Spinal cord (tissue), 9 donors: ENCODE measurements at regions not wholly inside any gene's neighbourhood (a gene's known extent, or its start where the extent isn't known, plus 50 kb on each side); places are given as distances from the start of the nearest gene placed in this dataset.

ENCODE experiments used
- DNase-seq, 6 donors: peaks; one replicate each; pipeline versions ENCODE4 v3.0.0 to v3.0.0-alpha.2; 2013 to 2015; ENCODE audit warnings: low spot score in 6 of 6, low read depth in 4 of 6
- H3K27ac ChIP-seq: one replicate; pipeline ENCODE4 v1.5.1; 2013; ENCODE audit warnings: low read depth, low read length, control low read depth
- H3K27me3 ChIP-seq: one replicate; pipeline ENCODE4 v1.6.1; 2013; ENCODE audit warnings: low read length; ENCODE audit not compliant: control insufficient read depth, insufficient read depth
- H3K36me3 ChIP-seq: one replicate; pipeline ENCODE4 v1.6.1; 2013; ENCODE audit warnings: low read length; ENCODE audit not compliant: control insufficient read depth, insufficient read depth
- H3K4me1 ChIP-seq: one replicate; pipeline ENCODE4 v1.6.1; 2013; ENCODE audit warnings: low read length; ENCODE audit not compliant: control insufficient read depth, insufficient read depth
- H3K4me3 ChIP-seq: one replicate; pipeline ENCODE4 v1.5.1; 2013; ENCODE audit warnings: low read depth, low read length, control low read depth
- H3K9me3 ChIP-seq: one replicate; pipeline ENCODE4 v1.6.1; 2013; ENCODE audit warnings: low read length; ENCODE audit not compliant: control insufficient read depth, insufficient read depth
- WGBS: methylation state at CpG from one replicate; pipeline ENCODE4 v1.1.5; 2013; ENCODE audit warnings: missing lambda C conversion rate; ENCODE audit not compliant: insufficient coverage; 5-methylcytosine and 5-hydroxymethylcytosine counted together
- donor health status: healthy.

GRCh38 chr6:26304213-26304796 is 60.7 kb upstream of the BTN3A2 start:
- Histone ChIP-seq H3K27me3 (peaks cover 5% of the 10 kb centered on the region), H3K27ac (peak overlapping the region; percentile 79), H3K36me3 (no peaks in the 10 kb centered on the region), H3K9me3 (no peaks in the 10 kb centered on the region), H3K4me3 (peak overlapping the region; percentile 45), H3K4me1 (no peaks in the 10 kb centered on the region)
- WGBS, result no CpG with 5 or more reads among the region's 3 CpGs
- DNase-seq, result no peak

- H3K36me3 ChIP-seq, result no peaks in the 10 kb centered on the region
- peaks cover under 1% of the 10 kb centered on the region for H3K27me3 ChIP-seq
- WGBS, result no CpG with 5 or more reads among the region's 29 CpGs
- peak overlapping the region; percentile 45 for H3K4me3 ChIP-seq
- peak in 2 of 6 donors; percentile 89 to 93 for DNase-seq
- H3K9me3 ChIP-seq, result no peaks in the 10 kb centered on the region
- H3K27ac ChIP-seq, result peak overlapping the region; percentile 79
- H3K4me1 ChIP-seq, result no peaks in the 10 kb centered on the region
Measured at GRCh38 chr6:26304797-26305640, 60.0 kb upstream of the BTN3A2 start.

GRCh38 chr6:26305641-26305969 is 59.4 kb upstream of the BTN3A2 start:
- 100% methylated on average over 1 of the region's 3 CpGs for WGBS
- Histone ChIP-seq H3K27me3 (no peaks in the 10 kb centered on the region), H3K4me1 (no peaks in the 10 kb centered on the region), H3K27ac (peak overlapping the region; percentile 58), H3K36me3 (no peaks in the 10 kb centered on the region), H3K9me3 (no peaks in the 10 kb centered on the region), H3K4me3 (peak overlapping the region; percentile 45)
- DNase-seq, result peak in 1 of 6 donors; percentile 38

DNA sequence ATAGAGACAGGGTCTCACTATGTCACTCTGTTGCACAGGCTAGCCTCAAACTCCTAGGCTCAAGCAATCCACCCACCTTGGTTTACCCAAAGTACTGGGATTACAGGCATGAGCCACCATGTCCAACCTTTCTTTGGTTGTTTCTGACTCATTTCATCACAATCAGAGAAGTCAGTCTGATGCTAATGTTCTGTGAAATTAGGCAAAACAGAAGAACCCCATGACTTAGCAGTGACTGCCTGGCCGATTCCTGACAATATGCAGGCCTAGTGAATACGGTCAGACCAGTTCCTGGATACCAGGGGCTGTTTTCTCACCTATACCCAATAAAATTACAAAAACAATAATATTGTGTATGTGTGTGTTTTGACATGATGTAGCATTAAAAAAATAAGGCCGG is 58.8 kb upstream of the BTN3A2 start:
- no peak for DNase-seq
- Histone ChIP-seq H3K9me3 (no peaks in the 10 kb centered on the region), H3K36me3 (no peaks in the 10 kb centered on the region), H3K27ac (no peak overlapping the region), H3K4me3 (no peak overlapping the region), H3K4me1 (no peaks in the 10 kb centered on the region), H3K27me3 (no peaks in the 10 kb centered on the region)
- WGBS, result 100% methylated on average over 1 of the region's 3 CpGs

- Histone ChIP-seq H3K27me3 (no peaks in the 10 kb centered on the region), H3K4me3 (no peak overlapping the region), H3K4me1 (no peaks in the 10 kb centered on the region), H3K36me3 (no peaks in the 10 kb centered on the region), H3K9me3 (no peaks in the 10 kb centered on the region), H3K27ac (no peak overlapping the region)
- DNase-seq, result no peak
Measured at GRCh38 chr6:26307850-26308249, 57.1 kb upstream of the BTN3A2 start.

- Histone ChIP-seq H3K27ac (no peak overlapping the region), H3K27me3 (no peaks in the 10 kb centered on the region), H3K9me3 (no peaks in the 10 kb centered on the region), H3K4me1 (no peaks in the 10 kb centered on the region), H3K4me3 (no peak overlapping the region), H3K36me3 (no peaks in the 10 kb centered on the region)
- no peak for DNase-seq
- WGBS, result 88% methylated on average over 1 of the region's 3 CpGs
Measured at GRCh38 chr6:26309731-26310142, 55.3 kb upstream of the BTN3A2 start.

DNA sequence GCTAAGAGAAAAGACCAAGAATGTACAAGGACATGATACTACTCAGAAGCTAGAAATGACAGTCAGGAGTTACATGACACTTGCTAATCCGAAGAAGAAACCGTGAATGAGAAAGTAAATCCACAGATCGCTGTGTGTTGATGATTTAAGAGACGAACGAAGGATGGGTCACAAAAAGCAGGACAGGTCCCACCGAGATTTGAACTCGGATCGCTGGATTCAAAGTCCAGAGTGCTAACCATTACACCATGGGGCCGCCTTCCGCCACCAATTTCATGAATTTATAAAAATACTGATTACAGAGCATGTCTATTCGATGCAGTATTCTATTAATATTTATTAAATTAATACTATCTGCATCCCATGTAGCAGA is 54.0 kb upstream of the BTN3A2 start:
- Histone ChIP-seq H3K27me3 (no peaks in the 10 kb centered on the region), H3K27ac (no peak overlapping the region), H3K36me3 (no peaks in the 10 kb centered on the region), H3K4me3 (no peak overlapping the region), H3K9me3 (no peaks in the 10 kb centered on the region), H3K4me1 (no peaks in the 10 kb centered on the region)
- no CpG with 5 or more reads among the region's 11 CpGs for WGBS
- peak in 2 of 6 donors; percentile 46 to 49 for DNase-seq

- WGBS, result 5% methylated on average over 5 of the region's 18 CpGs
- no peaks in the 10 kb centered on the region for H3K4me1 ChIP-seq
- H3K4me3 ChIP-seq, result peak overlapping the region; percentile 70
- no peaks in the 10 kb centered on the region for H3K9me3 ChIP-seq
- no peaks in the 10 kb centered on the region for H3K27me3 ChIP-seq
- H3K36me3 ChIP-seq, result no peaks in the 10 kb centered on the region
- DNase-seq, result peak in 2 of 6 donors; percentile 76 to 84
- H3K27ac ChIP-seq, result no peak overlapping the region
Measured at GRCh38 chr6:26311385-26312095, 53.5 kb upstream of the BTN3A2 start.

- H3K9me3 ChIP-seq, result no peaks in the 10 kb centered on the region
- H3K27ac ChIP-seq, result peak overlapping the region; percentile 1
- DNase-seq, result peak in 1 of 6 donors; percentile 48
- peak overlapping the region; percentile 70 for H3K4me3 ChIP-seq
- H3K36me3 ChIP-seq, result no peaks in the 10 kb centered on the region
- no peaks in the 10 kb centered on the region for H3K4me1 ChIP-seq
- 17% methylated on average over 3 of the region's 6 CpGs for WGBS
- no peaks in the 10 kb centered on the region for H3K27me3 ChIP-seq
Measured at GRCh38 chr6:26312096-26312463, 52.9 kb upstream of the BTN3A2 start.
